H9 (cell line): ENCODE measurements at regions not wholly inside any gene's neighbourhood (a gene's known extent, or its start where the extent isn't known, plus 50 kb on each side); places are given as distances from the start of the nearest gene placed in this dataset.

Source experiments
- DNase-seq: peaks from one replicate; pipeline ENCODE4 v3.0.0-alpha.2; 2017
- H2AFZ ChIP-seq: one replicate; pipeline ENCODE4 v1.6.1; 2013; ENCODE audit warnings: mild to moderate bottlenecking, low read length, control low read depth, moderate library complexity
- H2AK5ac ChIP-seq: 2 replicates; pipeline ENCODE4 v1.6.1; 2013; ENCODE audit warnings: low read length, control low read depth, mixed read lengths; ENCODE audit not compliant: insufficient read length
- H2BK120ac ChIP-seq: one replicate; pipeline ENCODE4 v1.6.1; 2013; ENCODE audit warnings: low read depth, mild to moderate bottlenecking, low read length, control low read depth, inconsistent platforms; ENCODE audit not compliant: poor library complexity, severe bottlenecking
- H2BK12ac ChIP-seq: 2 replicates; pipeline ENCODE4 v1.6.1; 2013; ENCODE audit warnings: low read length, control low read depth, mixed read lengths, low read depth; ENCODE audit not compliant: insufficient read length
- H2BK15ac ChIP-seq: 2 replicates; pipeline ENCODE4 v1.6.1; 2013; ENCODE audit warnings: low read depth, low read length, control low read depth
- H2BK20ac ChIP-seq: one replicate; pipeline ENCODE4 v1.6.1; 2013; ENCODE audit warnings: low read depth, mild to moderate bottlenecking, low read length, control low read depth, inconsistent platforms; ENCODE audit not compliant: poor library complexity, severe bottlenecking
- H2BK5ac ChIP-seq: 2 replicates; pipeline ENCODE4 v1.6.1; 2013; ENCODE audit warnings: low read length, control low read depth, mixed read lengths; ENCODE audit not compliant: insufficient read length
- H3K14ac ChIP-seq: 2 replicates; pipeline ENCODE4 v1.6.1; 2013; ENCODE audit warnings: low read length, control low read depth; ENCODE audit not compliant: insufficient read depth
- H3K18ac ChIP-seq: 2 replicates; pipeline ENCODE4 v1.6.1; 2013; ENCODE audit warnings: low read depth, mild to moderate bottlenecking, mixed read lengths, low read length, control low read depth; ENCODE audit not compliant: insufficient read length
- H3K23ac ChIP-seq: 2 replicates; pipeline ENCODE4 v1.6.1; 2013; ENCODE audit warnings: low read length, control low read depth, mixed read lengths, low read depth; ENCODE audit not compliant: insufficient read length
- H3K23me2 ChIP-seq: 2 replicates; pipeline ENCODE4 v1.6.1; 2013; ENCODE audit warnings: low read depth, mild to moderate bottlenecking, mixed read lengths, low read length, control low read depth; ENCODE audit not compliant: insufficient read length, poor library complexity, severe bottlenecking
- H3K27ac ChIP-seq: 2 replicates; pipeline ENCODE4 v1.5.1; 2013; ENCODE audit warnings: low read length, control low read depth, mixed read lengths, low read depth; ENCODE audit not compliant: insufficient read length
- H3K27me3 ChIP-seq: 2 replicates; pipeline ENCODE4 v1.6.1; 2013; ENCODE audit warnings: low read length, control low read depth, inconsistent platforms; ENCODE audit not compliant: insufficient read depth
- H3K4ac ChIP-seq: 2 replicates; pipeline ENCODE4 v1.6.1; 2013; ENCODE audit warnings: low read depth, mild to moderate bottlenecking, control low read depth, inconsistent platforms, low read length, moderate library complexity
- H3K4me1 ChIP-seq: 2 replicates; pipeline ENCODE4 v1.6.1; 2013; ENCODE audit warnings: low read length, control low read depth, inconsistent platforms; ENCODE audit not compliant: insufficient read depth
- H3K4me2 ChIP-seq: 2 replicates; pipeline ENCODE4 v1.6.1; 2013; ENCODE audit warnings: low read length, control low read depth, mixed read lengths; ENCODE audit not compliant: insufficient read length, insufficient read depth
- H3K56ac ChIP-seq: 2 replicates; pipeline ENCODE4 v1.6.1; 2013; ENCODE audit warnings: low read depth, mild to moderate bottlenecking, mixed read lengths, low read length, control low read depth; ENCODE audit not compliant: insufficient read length
- H3K79me1 ChIP-seq: 2 replicates; pipeline ENCODE4 v1.6.1; 2013; ENCODE audit warnings: low read depth, mild to moderate bottlenecking, moderate library complexity, low read length, control low read depth, inconsistent platforms; ENCODE audit not compliant: insufficient read depth, poor library complexity, severe bottlenecking
- H3K79me2 ChIP-seq: 2 replicates; pipeline ENCODE4 v1.6.1; 2013; ENCODE audit warnings: low read length, control low read depth, inconsistent platforms; ENCODE audit not compliant: insufficient read depth
- H3K9ac ChIP-seq: 2 replicates; pipeline ENCODE4 v1.6.1; 2013; ENCODE audit warnings: low read length, control low read depth, mixed read lengths; ENCODE audit not compliant: insufficient read length; ENCODE audit errors: extremely low read depth
- H3K9me3 ChIP-seq: one replicate; pipeline ENCODE4 v1.6.1; 2013; ENCODE audit warnings: low read depth, low read length, inconsistent platforms; ENCODE audit not compliant: control insufficient read depth
- H3T11ph ChIP-seq: one replicate; pipeline ENCODE4 v1.6.1; 2013; ENCODE audit warnings: mild to moderate bottlenecking, low read length, control low read depth, inconsistent platforms
- H4K20me1 ChIP-seq: one replicate; pipeline ENCODE4 v1.6.1; 2013; ENCODE audit not compliant: control insufficient read depth, insufficient read length, insufficient read depth
- H4K5ac ChIP-seq: 2 replicates; pipeline ENCODE4 v1.6.1; 2013; ENCODE audit warnings: low read depth, mild to moderate bottlenecking, mixed read lengths, low read length, control low read depth; ENCODE audit not compliant: insufficient read length
- H4K8ac ChIP-seq: replicated peaks from 2 replicates; pipeline ENCODE4 v1.6.1; 2013; ENCODE audit warnings: low read length, control low read depth, mixed read lengths, low read depth; ENCODE audit not compliant: insufficient read length
- H4K91ac ChIP-seq: 2 replicates; pipeline ENCODE4 v1.6.1; 2013; ENCODE audit warnings: low read depth, mild to moderate bottlenecking, moderate library complexity, mixed read lengths, low read length, control low read depth; ENCODE audit not compliant: insufficient read length
- H3K27ac Mint-ChIP-seq, 3 experiments: 2 replicates in 2 of 3; 3 replicates in 1 of 3; pipeline ENCODE4 v1.8.0; 2020 to 2021; ENCODE audit warnings: mixed read lengths in 3 of 3, mild to moderate bottlenecking in 1 of 3, moderate library complexity in 1 of 3
- H3K27me3 Mint-ChIP-seq: 2 replicates; pipeline ENCODE4 v1.8.0; 2021; ENCODE audit warnings: low read depth, mild to moderate bottlenecking, moderate library complexity, mixed read lengths
- H3K36me3 Mint-ChIP-seq, 3 experiments: 2 replicates in 2 of 3; 3 replicates in 1 of 3; pipeline ENCODE4 v1.8.0; 2020 to 2021; ENCODE audit warnings: low read depth in 3 of 3, mixed read lengths in 3 of 3; ENCODE audit not compliant: insufficient read depth in 1 of 3
- H3K4me1 Mint-ChIP-seq, 2 experiments: 2 replicates each; pipeline ENCODE4 v1.8.0; 2020; ENCODE audit warnings: mixed read lengths in 2 of 2
- H3K4me3 Mint-ChIP-seq, 2 experiments: 2 replicates in 1 of 2; 3 replicates in 1 of 2; pipeline ENCODE4 v1.8.0; 2020 to 2021; ENCODE audit warnings: mild to moderate bottlenecking in 2 of 2, mixed read lengths in 2 of 2, moderate library complexity in 1 of 2
- H3K9me3 Mint-ChIP-seq, 2 experiments: 2 replicates in 1 of 2; 3 replicates in 1 of 2; pipeline ENCODE4 v1.8.0; 2020; ENCODE audit warnings: mild to moderate bottlenecking in 2 of 2, mixed read lengths in 2 of 2, moderate library complexity in 1 of 2
- WGBS: extraction: QIAGEN DNeasy Blood & Tissue Kit; methylation state at CpG from one replicate; pipeline ENCODE4 v1.1.7; 2013; ENCODE audit warnings: missing lambda C conversion rate, low lambda C conversion rate, mixed read lengths; ENCODE audit not compliant: insufficient read length; ENCODE audit errors: extremely low coverage; 5-methylcytosine and 5-hydroxymethylcytosine counted together
- TF ChIP-seq, protein P1 (sequence below): fragments of 200-600 bp; sonication (generic); conservative IDR thresholded peaks from 3 replicates; pipeline ENCODE4 v1.8.0; 2021; ENCODE audit warnings: antibody characterized with exemption, mild to moderate bottlenecking

DNA sequence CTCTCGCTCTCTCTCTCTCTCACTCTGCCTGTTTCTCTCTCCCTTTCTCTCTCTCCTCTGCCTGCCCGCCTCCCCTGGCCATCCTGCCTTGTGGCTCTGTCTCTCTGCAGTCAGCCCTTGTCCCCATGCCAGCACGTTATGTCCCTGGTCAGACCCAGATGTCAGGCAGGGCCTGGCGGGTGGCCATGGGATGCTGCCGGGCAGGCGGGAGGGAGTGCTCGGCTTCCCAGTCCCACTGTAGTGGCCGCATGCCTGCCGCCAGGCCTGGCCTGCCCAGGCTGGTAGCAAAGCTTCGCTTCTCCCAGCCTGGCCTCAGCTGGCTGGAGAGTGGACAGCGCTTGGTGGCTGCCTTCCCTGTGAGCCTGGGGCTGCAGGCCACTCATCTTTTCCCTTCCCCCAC lies 121.5 kb upstream of the ZNF716 start:
- no CpG with 5 or more reads among the region's 11 CpGs for WGBS
- no peak overlapping the region for H3K27ac Mint-ChIP-seq
- H2BK12ac ChIP-seq = no peak overlapping the region

More for the DNA sequence above, 121.5 kb upstream of the ZNF716 start:
- Histone ChIP-seq H4K20me1 (no peaks in the 10 kb centered on the region), H3K4ac (no peak overlapping the region), H3K9me3 (peaks cover 76% of the 10 kb centered on the region), H2BK20ac (no peak overlapping the region), H4K5ac (no peak overlapping the region), H3K23ac (no peak overlapping the region), H3K27ac (no peak overlapping the region), H4K91ac (no peak overlapping the region), H4K8ac (no peak overlapping the region), H3K4me1 (no peaks in the 10 kb centered on the region), H3K18ac (no peak overlapping the region), H3K4me2 (no peak overlapping the region), H3K27me3 (no peaks in the 10 kb centered on the region), H3K79me1 (no peaks in the 10 kb centered on the region), H2AK5ac (no peak overlapping the region), H2BK15ac (no peak overlapping the region), H2BK5ac (no peak overlapping the region), H3K9ac (no peak overlapping the region), H3T11ph (no peak overlapping the region), H3K23me2 (no peaks in the 10 kb centered on the region), H3K79me2 (no peaks in the 10 kb centered on the region), H3K14ac (no peak overlapping the region), H2BK120ac (no peak overlapping the region), H3K56ac (no peak overlapping the region), H2AFZ (no peak overlapping the region)
- H3K9me3 Mint-ChIP-seq = peaks cover 94 to 96% of the 10 kb centered on the region in 2 experiments
- no peak overlapping the region for H3K4me3 Mint-ChIP-seq
- no peaks in the 10 kb centered on the region for H3K4me1 Mint-ChIP-seq
- TF ChIP-seq, protein P1, sequence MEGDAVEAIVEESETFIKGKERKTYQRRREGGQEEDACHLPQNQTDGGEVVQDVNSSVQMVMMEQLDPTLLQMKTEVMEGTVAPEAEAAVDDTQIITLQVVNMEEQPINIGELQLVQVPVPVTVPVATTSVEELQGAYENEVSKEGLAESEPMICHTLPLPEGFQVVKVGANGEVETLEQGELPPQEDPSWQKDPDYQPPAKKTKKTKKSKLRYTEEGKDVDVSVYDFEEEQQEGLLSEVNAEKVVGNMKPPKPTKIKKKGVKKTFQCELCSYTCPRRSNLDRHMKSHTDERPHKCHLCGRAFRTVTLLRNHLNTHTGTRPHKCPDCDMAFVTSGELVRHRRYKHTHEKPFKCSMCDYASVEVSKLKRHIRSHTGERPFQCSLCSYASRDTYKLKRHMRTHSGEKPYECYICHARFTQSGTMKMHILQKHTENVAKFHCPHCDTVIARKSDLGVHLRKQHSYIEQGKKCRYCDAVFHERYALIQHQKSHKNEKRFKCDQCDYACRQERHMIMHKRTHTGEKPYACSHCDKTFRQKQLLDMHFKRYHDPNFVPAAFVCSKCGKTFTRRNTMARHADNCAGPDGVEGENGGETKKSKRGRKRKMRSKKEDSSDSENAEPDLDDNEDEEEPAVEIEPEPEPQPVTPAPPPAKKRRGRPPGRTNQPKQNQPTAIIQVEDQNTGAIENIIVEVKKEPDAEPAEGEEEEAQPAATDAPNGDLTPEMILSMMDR = no peak
- peaks cover 8% of the 10 kb centered on the region for H3K27me3 Mint-ChIP-seq
- peaks cover 15 to 45% (median 29%) of the 10 kb centered on the region in 3 experiments; a peak in 6 of 7 replicates for H3K36me3 Mint-ChIP-seq
- DNase-seq = no peak
